GM12873 (cell line): ENCODE measurements at regions not wholly inside any gene's neighbourhood (a gene's known extent, or its start where the extent isn't known, plus 50 kb on each side); places are given as distances from the start of the nearest gene placed in this dataset.

ENCODE experiments used
- CTCF ChIP-seq: IDR thresholded peaks from 2 replicates; pipeline ENCODE4 v1.5.1; 2012; ENCODE audit warnings: low read depth, mild to moderate bottlenecking, moderate library complexity, low read length, control low read depth; ENCODE audit not compliant: insufficient read depth; ENCODE audit errors: missing control alignments

GRCh38 chr14:29462772-29463171 is 464.9 kb downstream of the PRKD1 start:
- TF ChIP-seq CTCF = no peak

- TF ChIP-seq CTCF = no peak
Measured at GRCh38 chr14:29463727-29464395, 463.8 kb downstream of the PRKD1 start.

- TF ChIP-seq CTCF = no peak
Measured at GRCh38 chr14:29465095-29465494, 462.6 kb downstream of the PRKD1 start.

GRCh38 chr14:29475641-29476040 is 452.0 kb downstream of the PRKD1 start:
- TF ChIP-seq CTCF = no peak

- no peak for TF ChIP-seq CTCF
Measured at GRCh38 chr14:29486132-29486531, 441.5 kb downstream of the PRKD1 start.

- TF ChIP-seq CTCF = no peak
Measured at GRCh38 chr14:29489911-29490425, 437.7 kb downstream of the PRKD1 start.

GRCh38 chr14:29493849-29494248 is 433.8 kb downstream of the PRKD1 start:
- TF ChIP-seq CTCF = no peak
